ENCODE measurements at regions not wholly inside any gene's neighbourhood (a gene's known extent, or its start where the extent isn't known, plus 50 kb on each side); places are given as distances from the start of the nearest gene placed in this dataset.

- intact Hi-C loops (cut with DNase I) = no loop called here
- no peak for TF ChIP-seq CTCF (IDR thresholded peaks at IDR 0.05)
- Histone ChIP-seq H3K27ac (no peak overlapping the region), H3K36me3 (no peaks in the 10 kb centered on the region), H3K9me3 (no peaks in the 10 kb centered on the region), H3K4me1 (no peaks in the 10 kb centered on the region), H3K4me3 (no peak overlapping the region), H3K27me3 (ENCODE audit: low read depth) (no peaks in the 10 kb centered on the region)
- no peak for ATAC-seq
- DNase-seq = no peak
Observed at GRCh38 chr18:40877096-40877495, 1077.9 kb upstream of the PIK3C3 start.

GRCh38 chr18:40875101-40875615 lies 1079.9 kb upstream of the PIK3C3 start:
- no peak for TF ChIP-seq CTCF (IDR thresholded peaks at IDR 0.05)
- no peaks in the 10 kb centered on the region for H3K4me1 ChIP-seq
- H3K27me3 ChIP-seq (ENCODE audit: low read depth) = no peaks in the 10 kb centered on the region
- no peak for DNase-seq
- no peak overlapping the region for H3K4me3 ChIP-seq
- no peak for ATAC-seq
- intact Hi-C loops (cut with DNase I) = no loop called here
- H3K27ac ChIP-seq = no peak overlapping the region
- no peaks in the 10 kb centered on the region for H3K9me3 ChIP-seq
- no peaks in the 10 kb centered on the region for H3K36me3 ChIP-seq

GRCh38 chr18:40874233-40874632 lies 1080.8 kb upstream of the PIK3C3 start:
- ATAC-seq = peak; percentile 88 to 96
- no peak for DNase-seq

GRCh38 chr18:40868110-40868858 lies 1086.8 kb upstream of the PIK3C3 start:
- H3K4me1 ChIP-seq = no peaks in the 10 kb centered on the region
- intact Hi-C loops (cut with DNase I) = no loop called here
- no peaks in the 10 kb centered on the region for H3K36me3 ChIP-seq
- no peak for ATAC-seq
- no peaks in the 10 kb centered on the region for H3K27me3 ChIP-seq (ENCODE audit: low read depth)
- no peak overlapping the region for H3K27ac ChIP-seq
- TF ChIP-seq CTCF (IDR thresholded peaks at IDR 0.05) = no peak
- no peak for DNase-seq
- no peaks in the 10 kb centered on the region for H3K9me3 ChIP-seq
- H3K4me3 ChIP-seq = no peak overlapping the region

More at GRCh38 chr18:40874233-40874632, 1080.8 kb upstream of the PIK3C3 start:
- intact Hi-C loops (cut with DNase I) = no loop called here
- Histone ChIP-seq H3K36me3 (no peaks in the 10 kb centered on the region), H3K27ac (no peak overlapping the region), H3K4me1 (no peaks in the 10 kb centered on the region), H3K9me3 (no peaks in the 10 kb centered on the region), H3K27me3 (ENCODE audit: low read depth) (no peaks in the 10 kb centered on the region), H3K4me3 (no peak overlapping the region)
- TF ChIP-seq CTCF (IDR thresholded peaks at IDR 0.05) = no peak

- TF ChIP-seq CTCF (IDR thresholded peaks at IDR 0.05) = no peak
- H3K27me3 ChIP-seq (ENCODE audit: low read depth) = no peaks in the 10 kb centered on the region
- no peaks in the 10 kb centered on the region for H3K4me1 ChIP-seq
- no peak for DNase-seq
- no peaks in the 10 kb centered on the region for H3K36me3 ChIP-seq
- no peak overlapping the region for H3K4me3 ChIP-seq
- no peak overlapping the region for H3K27ac ChIP-seq
- H3K9me3 ChIP-seq = no peaks in the 10 kb centered on the region
- no peak for ATAC-seq
- intact Hi-C loops (cut with DNase I) = no loop called here
Observed at GRCh38 chr18:40867459-40867858, 1087.6 kb upstream of the PIK3C3 start.
